Mesodermal cell (in vitro differentiated cells): ENCODE measurements at regions not wholly inside any gene's neighbourhood (a gene's known extent, or its start where the extent isn't known, plus 50 kb on each side); places are given as distances from the start of the nearest gene placed in this dataset.
"Not testable (repeated sequence)": the region's sequence is repeated elsewhere in the genome, so short reads cannot be mapped to it uniquely, and the experiment has no call there.

Source experiments
- H3K27ac ChIP-seq: 2 replicates; pipeline ENCODE4 v1.7.0; 2013; ENCODE audit warnings: mild to moderate bottlenecking, low read depth, low read length, moderate library complexity; ENCODE audit not compliant: severe bottlenecking
- H3K36me3 ChIP-seq: 2 replicates; pipeline ENCODE4 v1.7.1; 2013; ENCODE audit warnings: mild to moderate bottlenecking, low read length, moderate library complexity; ENCODE audit not compliant: control insufficient read depth, insufficient read depth
- H3K4me1 ChIP-seq: one replicate; pipeline ENCODE4 v1.7.1; 2013; ENCODE audit warnings: mild to moderate bottlenecking, low read length; ENCODE audit not compliant: insufficient read depth, control insufficient read depth, poor library complexity, severe bottlenecking
- H3K4me3 ChIP-seq: 2 replicates; pipeline ENCODE4 v1.7.0; 2013; ENCODE audit warnings: low read length, control low read depth, mild to moderate bottlenecking; ENCODE audit not compliant: insufficient read depth, poor library complexity, severe bottlenecking; ENCODE audit errors: extremely low read depth
- H3K9me3 ChIP-seq: 2 replicates; pipeline ENCODE4 v1.7.1; 2013; ENCODE audit warnings: mild to moderate bottlenecking, low read length, moderate library complexity; ENCODE audit not compliant: control insufficient read depth
- WGBS, 2 experiments: methylation state at CpG; one replicate each; pipeline ENCODE4 v1.1.5; 2013; ENCODE audit warnings: missing lambda C conversion rate in 2 of 2; ENCODE audit not compliant: insufficient coverage in 2 of 2; 5-methylcytosine and 5-hydroxymethylcytosine counted together

- not testable (repeated sequence) for H3K27ac ChIP-seq, H3K4me3 ChIP-seq, H3K4me1 ChIP-seq, H3K36me3 ChIP-seq, H3K9me3 ChIP-seq
- WGBS, 2 experiments = 70 to 75% methylated on average over 14 of the region's 14 CpGs
Observed at GRCh38 chr16:21525029-21525895, 74.1 kb upstream of the METTL9 start.

DNA sequence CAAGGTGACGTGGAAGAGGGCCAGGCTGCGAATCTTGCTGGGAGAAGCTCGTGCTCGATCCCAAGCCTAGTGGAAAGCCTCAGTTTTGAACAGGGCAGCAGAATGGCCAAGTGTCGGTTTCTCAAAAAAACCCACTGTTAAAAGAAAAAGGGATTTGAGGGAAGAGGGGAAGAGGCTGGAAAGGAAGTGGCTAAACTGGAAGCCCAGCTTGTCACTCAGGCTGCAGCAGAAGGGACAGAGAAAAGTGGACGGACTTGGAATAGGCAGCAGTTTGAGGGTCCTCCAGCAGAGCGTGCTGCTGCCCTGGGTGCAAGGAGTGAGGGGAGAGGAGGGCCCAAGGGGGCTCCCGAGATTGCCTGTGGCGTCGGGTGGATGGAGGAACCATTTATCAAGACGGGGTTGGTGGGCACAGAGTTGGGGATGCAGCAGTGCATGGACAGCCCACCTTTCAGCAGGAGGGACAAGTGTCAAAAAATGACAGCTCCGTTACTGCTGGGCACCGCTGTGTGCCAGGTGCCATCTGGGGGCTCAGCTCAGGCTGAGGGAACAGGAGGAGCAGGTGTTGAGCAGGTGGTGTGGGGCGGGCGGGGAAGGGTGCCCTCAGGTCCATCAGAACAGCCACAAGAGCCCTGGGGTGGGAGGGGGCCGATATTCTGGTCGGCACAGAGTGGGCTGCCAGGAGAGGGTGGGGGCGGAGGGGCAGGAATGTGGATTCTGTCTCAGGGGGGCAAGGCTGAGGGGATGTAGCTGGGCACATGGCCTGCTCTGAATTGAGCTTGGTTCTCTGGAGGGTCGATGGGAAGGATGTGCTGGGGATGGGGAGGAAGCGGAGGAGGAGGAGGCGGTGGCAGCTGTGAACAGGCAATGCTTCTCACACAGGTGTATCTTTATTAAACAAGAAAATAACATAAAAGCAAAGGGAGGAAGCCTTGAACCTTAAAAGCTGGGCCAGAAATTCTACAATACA lies 73.1 kb upstream of the METTL9 start:
- WGBS, 2 experiments = 86 to 87% methylated on average over 14 to 15 of the region's 21 CpGs
- not testable (repeated sequence) for H3K4me1 ChIP-seq, H3K36me3 ChIP-seq, H3K4me3 ChIP-seq, H3K27ac ChIP-seq, H3K9me3 ChIP-seq

GRCh38 chr16:21526923-21527807 lies 72.2 kb upstream of the METTL9 start:
- no peaks in the 10 kb centered on the region for H3K4me1 ChIP-seq
- H3K36me3 ChIP-seq = no peaks in the 10 kb centered on the region
- no peak overlapping the region for H3K27ac ChIP-seq
- no peak overlapping the region for H3K4me3 ChIP-seq
- WGBS, 2 experiments = 70 to 75% methylated on average over 18 of the region's 20 CpGs
- H3K9me3 ChIP-seq = no peaks in the 10 kb centered on the region

GRCh38 chr16:21529060-21529658 lies 70.2 kb upstream of the METTL9 start:
- WGBS, 2 experiments = 100% methylated on average over 1 to 3 of the region's 14 CpGs
- H3K4me3 ChIP-seq, H3K9me3 ChIP-seq, H3K4me1 ChIP-seq, H3K36me3 ChIP-seq, H3K27ac ChIP-seq: not testable (repeated sequence)

DNA sequence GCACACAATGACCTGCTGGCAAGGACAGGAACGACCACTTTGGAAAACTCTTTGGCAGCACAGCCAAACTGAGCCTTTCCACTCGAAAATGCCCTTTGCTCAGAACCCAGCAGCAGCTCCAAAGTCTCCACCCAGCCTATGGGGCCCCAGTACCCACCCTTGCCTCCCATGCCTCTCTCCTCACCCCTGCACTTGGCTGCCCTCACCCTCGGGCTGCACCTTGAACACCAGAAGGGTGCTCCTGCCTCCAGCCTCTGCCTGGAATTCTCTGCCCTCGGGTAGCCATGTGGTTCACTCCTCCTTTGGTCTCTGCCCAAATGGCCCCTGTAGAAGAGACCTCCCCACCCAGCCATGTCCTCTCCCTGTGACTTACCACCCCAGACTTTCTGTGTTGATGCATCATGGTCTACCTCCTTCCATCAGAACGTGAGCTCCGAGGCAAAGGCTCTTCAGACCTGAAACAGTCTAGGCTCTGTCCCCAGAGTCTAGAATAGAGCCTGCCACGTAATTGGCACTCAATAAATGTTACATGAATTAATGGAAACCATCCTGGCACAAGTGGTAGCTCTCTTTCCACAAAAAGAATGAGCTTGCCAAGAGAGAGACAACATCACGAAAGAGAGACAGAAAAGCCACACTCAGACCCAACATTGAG lies 68.5 kb upstream of the METTL9 start:
- WGBS, 2 experiments = 80 to 83% methylated on average over 2 to 3 of the region's 8 CpGs
- not testable (repeated sequence) for H3K4me3 ChIP-seq

GRCh38 chr16:21532996-21533395 lies 66.4 kb upstream of the METTL9 start:
- H3K36me3 ChIP-seq, H3K4me3 ChIP-seq, H3K4me1 ChIP-seq, H3K9me3 ChIP-seq, H3K27ac ChIP-seq: not testable (repeated sequence)
- WGBS, 2 experiments = 95 to 100% methylated on average over 2 to 3 of the region's 7 CpGs

More for the DNA sequence above, 68.5 kb upstream of the METTL9 start:
- not testable (repeated sequence) for H3K27ac ChIP-seq, H3K4me1 ChIP-seq, H3K36me3 ChIP-seq, H3K9me3 ChIP-seq

GRCh38 chr16:21533474-21533873 lies 65.9 kb upstream of the METTL9 start:
- 93 to 97% methylated on average over 4 of the region's 10 CpGs for WGBS, 2 experiments
- not testable (repeated sequence) for H3K9me3 ChIP-seq, H3K36me3 ChIP-seq, H3K4me1 ChIP-seq, H3K27ac ChIP-seq, H3K4me3 ChIP-seq

DNA sequence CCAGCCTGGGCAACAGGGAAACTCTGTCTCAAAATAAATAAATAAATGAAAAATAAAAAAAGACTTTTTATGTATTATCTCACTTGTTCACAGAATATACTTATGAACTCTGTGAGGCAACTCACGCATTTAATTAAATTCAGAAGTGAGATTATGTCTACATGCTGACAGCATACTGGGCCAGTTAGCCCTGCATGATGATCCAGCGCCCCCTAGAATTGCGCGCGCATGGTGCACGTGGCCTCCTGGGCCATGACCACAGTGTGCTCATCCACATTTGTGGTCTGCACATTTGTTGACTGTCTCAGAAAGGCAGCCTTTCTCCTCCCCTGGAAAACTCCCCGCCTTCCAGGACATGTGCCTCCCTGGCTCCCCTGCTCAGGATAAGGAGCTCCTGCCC lies 64.8 kb upstream of the METTL9 start:
- WGBS, 2 experiments = 91 to 97% methylated on average over 1 to 6 of the region's 7 CpGs
- H3K36me3 ChIP-seq, H3K4me1 ChIP-seq, H3K9me3 ChIP-seq, H3K4me3 ChIP-seq, H3K27ac ChIP-seq: not testable (repeated sequence)

DNA sequence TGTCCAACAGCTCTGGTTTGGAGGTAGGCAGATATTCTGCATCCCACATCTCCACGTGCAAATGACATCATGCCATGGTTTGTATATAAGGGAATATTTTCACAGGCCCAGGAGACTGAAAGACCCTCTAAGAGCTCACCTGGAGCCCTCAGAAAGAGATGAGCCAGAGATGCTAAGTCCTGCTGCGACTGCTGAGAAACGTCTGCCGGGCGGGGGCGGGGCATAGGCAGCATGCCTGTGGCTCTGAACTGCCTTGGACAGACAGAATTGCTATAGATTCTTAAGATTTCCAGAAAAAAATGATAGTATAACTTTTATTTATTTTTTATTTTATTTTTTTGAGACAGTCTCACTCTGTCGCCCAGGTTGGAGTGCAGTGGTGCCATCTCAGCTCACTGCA lies 64.2 kb upstream of the METTL9 start:
- H3K4me3 ChIP-seq, H3K4me1 ChIP-seq, H3K36me3 ChIP-seq, H3K27ac ChIP-seq, H3K9me3 ChIP-seq: not testable (repeated sequence)
- whole genome bisulfite sequencing, 2 experiments = no CpG with 5 or more reads among the region's 7 CpGs

DNA sequence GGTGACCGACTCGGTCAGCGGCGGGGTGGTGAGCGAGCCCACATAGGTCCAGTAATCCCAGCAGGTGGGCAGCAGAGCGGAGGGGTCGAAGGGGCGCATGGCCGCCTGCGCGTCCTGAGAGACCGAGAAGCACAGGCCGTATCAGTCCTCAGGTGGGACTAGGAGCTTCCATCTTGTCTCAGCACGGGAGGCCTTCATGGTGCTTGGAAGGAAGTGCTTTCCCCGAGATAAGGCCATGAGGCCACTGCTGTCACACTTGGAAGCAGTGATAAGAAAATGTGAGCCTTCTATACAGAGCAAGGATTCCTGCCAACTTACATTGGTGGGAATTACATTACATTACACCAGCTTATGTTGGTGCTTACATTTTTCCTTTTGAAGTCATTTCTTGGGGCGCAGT lies 62.6 kb upstream of the METTL9 start:
- not testable (repeated sequence) for H3K36me3 ChIP-seq, H3K9me3 ChIP-seq, H3K4me3 ChIP-seq, H3K4me1 ChIP-seq, H3K27ac ChIP-seq
- 85 to 97% methylated on average over 9 to 10 of the region's 16 CpGs for WGBS, 2 experiments
